MCF 10A (cell line): ENCODE measurements at regions not wholly inside any gene's neighbourhood (a gene's known extent, or its start where the extent isn't known, plus 50 kb on each side); places are given as distances from the start of the nearest gene placed in this dataset.
A peak's percentile ranks its signal among the peaks of the same experiment; 100 is the strongest.

ENCODE experiments used
- BruUV-seq: library from RNA; stranded (reverse); fragments of 400-500 nt; replicated peaks from 2 replicates; lab custom pipeline; 2021; lab: Mats Ljungman, UMichigan
- CTCF ChIA-PET: fragments of 300-600 bp; sonication (Branson Sonifier 250); formaldehyde crosslinking; extraction: SDS; loops from one replicate; lab custom pipeline; 2021; ENCODE audit warnings: antibody characterized with exemption, inconsistent platforms; lab: Yijun Ruan, JAX
- POLR2A ChIA-PET: fragments of 300-600, 350-650 bp; sonication (Branson Sonifier 250); formaldehyde crosslinking; extraction: SDS; loops from one replicate; lab custom pipeline; 2020; ENCODE audit warnings: antibody characterized with exemption, inconsistent platforms; lab: Yijun Ruan, JAX
- DNase-seq: peaks from one replicate; pipeline ENCODE4 v3.0.0-alpha.2; 2018; ENCODE audit not compliant: unreplicated experiment
- H3K27ac Mint-ChIP-seq: one replicate; pipeline ENCODE4 v1.8.0; 2022; ENCODE audit warnings: mild to moderate bottlenecking, low read depth, mixed read lengths; ENCODE audit not compliant: unreplicated experiment
- H3K27me3 Mint-ChIP-seq: one replicate; pipeline ENCODE4 v1.8.0; 2022; ENCODE audit warnings: mixed read lengths; ENCODE audit not compliant: insufficient read depth, unreplicated experiment
- H3K36me3 Mint-ChIP-seq: one replicate; pipeline ENCODE4 v1.8.0; 2022; ENCODE audit warnings: mild to moderate bottlenecking, moderate library complexity, mixed read lengths; ENCODE audit not compliant: insufficient read depth, unreplicated experiment
- H3K4me1 Mint-ChIP-seq: one replicate; pipeline ENCODE4 v1.8.0; 2022; ENCODE audit warnings: mixed read lengths; ENCODE audit not compliant: insufficient read depth, unreplicated experiment
- H3K4me3 Mint-ChIP-seq: one replicate; pipeline ENCODE4 v1.8.0; 2022; ENCODE audit warnings: mild to moderate bottlenecking, moderate library complexity, mixed read lengths; ENCODE audit not compliant: unreplicated experiment
- H3K9me3 Mint-ChIP-seq: one replicate; pipeline ENCODE4 v1.8.0; 2022; ENCODE audit warnings: mixed read lengths; ENCODE audit not compliant: unreplicated experiment
- CTCF ChIP-seq: fragments of 200-600 bp; IDR thresholded peaks from one replicate; pipeline ENCODE4 v1.8.0; 2022; ENCODE audit warnings: antibody characterized with exemption, mild to moderate bottlenecking; ENCODE audit not compliant: unreplicated experiment
- intact Hi-C: fragments of 100-400 bp; cut with micrococcal nuclease; formaldehyde crosslinking; loops from 2 replicates; pipeline ENCODE4 v1.14.1; 2022

- no peak for DNase-seq
These were observed 50.7 kb upstream of the OR4E1 start for GRCh38 chr14:21724090-21724973.

GRCh38 chr14:21723431-21724045, 49.9 kb upstream of the OR4E1 start:
- no peaks in the 10 kb centered on the region for H3K4me1 Mint-ChIP-seq
- intact Hi-C loops, result no loop called here
- no peaks in the 10 kb centered on the region for H3K9me3 Mint-ChIP-seq
- ChIA-PET POLR2A (no interaction called here), CTCF (interaction anchor here (0.6 to 2.2 kb wide), 7 partner anchors 11 to 146 kb away, joined by 3 to 10 read pairs (median 4); no protein-coding TSS in a partner anchor)
- no peaks in the 10 kb centered on the region for H3K36me3 Mint-ChIP-seq
- DNase-seq, result peak; percentile 56
- H3K27ac Mint-ChIP-seq, result no peak overlapping the region
- BruUV-seq, result no TSS peak
- peaks cover 95% of the 10 kb centered on the region for H3K27me3 Mint-ChIP-seq
- TF ChIP-seq CTCF, result no peak
- H3K4me3 Mint-ChIP-seq, result no peak overlapping the region

More at GRCh38 chr14:21724090-21724973, 50.7 kb upstream of the OR4E1 start:
- H3K36me3 Mint-ChIP-seq, result no peaks in the 10 kb centered on the region
- intact Hi-C loops, result no loop called here
- H3K27me3 Mint-ChIP-seq, result peaks cover 95% of the 10 kb centered on the region
- POLR2A ChIA-PET, result no interaction called here
- BruUV-seq, result no TSS peak
- no peak for TF ChIP-seq CTCF
- H3K4me3 Mint-ChIP-seq, result no peak overlapping the region
- H3K27ac Mint-ChIP-seq, result no peak overlapping the region
- no peaks in the 10 kb centered on the region for H3K9me3 Mint-ChIP-seq
- CTCF ChIA-PET, result interaction anchor here (0.6 to 1.6 kb wide), 5 partner anchors 10 to 145 kb away, joined by 3 to 6 read pairs (median 4); no protein-coding TSS in a partner anchor
- H3K4me1 Mint-ChIP-seq, result no peaks in the 10 kb centered on the region
